ENCODE measurements at regions not wholly inside any gene's neighbourhood (a gene's known extent, or its start where the extent isn't known, plus 50 kb on each side); places are given as distances from the start of the nearest gene placed in this dataset.

GRCh38 chr10:110355141-110355831, 50.6 kb upstream of the SMNDC1 start:
- no peak for TF ChIP-seq CTCF (IDR thresholded peaks at IDR 0.05; ENCODE audit: low read depth, low read length)
- no peak overlapping the region for H3K4me3 ChIP-seq (ENCODE audit: low read depth, low read length)

GRCh38 chr10:110355922-110356627, 51.4 kb upstream of the SMNDC1 start:
- H3K4me3 ChIP-seq (ENCODE audit: low read depth, low read length): no peak overlapping the region
- no peak for TF ChIP-seq CTCF (IDR thresholded peaks at IDR 0.05; ENCODE audit: low read depth, low read length)

- no peak for TF ChIP-seq CTCF (IDR thresholded peaks at IDR 0.05; ENCODE audit: low read depth, low read length)
- no peak overlapping the region for H3K4me3 ChIP-seq (ENCODE audit: low read depth, low read length)
Observed at GRCh38 chr10:110356628-110357245, 52.0 kb upstream of the SMNDC1 start.

- TF ChIP-seq CTCF (IDR thresholded peaks at IDR 0.05; ENCODE audit: low read depth, low read length): no peak
- H3K4me3 ChIP-seq (ENCODE audit: low read depth, low read length): no peak overlapping the region
Observed at GRCh38 chr10:110357252-110357780, 52.6 kb upstream of the SMNDC1 start.

- TF ChIP-seq CTCF (IDR thresholded peaks at IDR 0.05; ENCODE audit: low read depth, low read length): no peak
- no peak overlapping the region for H3K4me3 ChIP-seq (ENCODE audit: low read depth, low read length)
Observed at GRCh38 chr10:110357871-110358270, 53.2 kb upstream of the SMNDC1 start.

GRCh38 chr10:110358278-110358677, 53.6 kb upstream of the SMNDC1 start:
- no peak for TF ChIP-seq CTCF (IDR thresholded peaks at IDR 0.05; ENCODE audit: low read depth, low read length)
- no peak overlapping the region for H3K4me3 ChIP-seq (ENCODE audit: low read depth, low read length)

All from WI38 (cell line).